Right lobe of liver (tissue), 4 donors: ENCODE measurements at regions not wholly inside any gene's neighbourhood (a gene's known extent, or its start where the extent isn't known, plus 50 kb on each side); places are given as distances from the start of the nearest gene placed in this dataset.

Experiments
- CTCF ChIP-seq, 4 donors: fragments of 200-600 bp in 3 of 4; fragments of 450-650 bp in 1 of 4; IDR thresholded peaks; one replicate each; pipeline versions ENCODE4 v1.5.1 to v1.8.0; 2016 to 2022; ENCODE audit warnings: antibody characterized with exemption in 4 of 4, mild to moderate bottlenecking in 2 of 4
- POLR2A ChIP-seq: fragments of 450-650 bp; IDR thresholded peaks from one replicate; pipeline ENCODE4 v1.6.1; 2017; ENCODE audit warnings: antibody characterized with exemption, mild to moderate bottlenecking
- donor health status: DM: no; HTN: no; CAD: no.
- donor health status: DM: no; HTN: no; CAD: no.
- donor health status: DM: no; HTN: yes; CAD: no.

- no peak for TF ChIP-seq POLR2A
- no peak for TF ChIP-seq CTCF (IDR thresholded peaks at IDR 0.05)
Measured at GRCh38 chr6:66402873-66403272, 695.8 kb upstream of the EYS start.
